ENCODE measurements at regions not wholly inside any gene's neighbourhood (a gene's known extent, or its start where the extent isn't known, plus 50 kb on each side); places are given as distances from the start of the nearest gene placed in this dataset.

DNA sequence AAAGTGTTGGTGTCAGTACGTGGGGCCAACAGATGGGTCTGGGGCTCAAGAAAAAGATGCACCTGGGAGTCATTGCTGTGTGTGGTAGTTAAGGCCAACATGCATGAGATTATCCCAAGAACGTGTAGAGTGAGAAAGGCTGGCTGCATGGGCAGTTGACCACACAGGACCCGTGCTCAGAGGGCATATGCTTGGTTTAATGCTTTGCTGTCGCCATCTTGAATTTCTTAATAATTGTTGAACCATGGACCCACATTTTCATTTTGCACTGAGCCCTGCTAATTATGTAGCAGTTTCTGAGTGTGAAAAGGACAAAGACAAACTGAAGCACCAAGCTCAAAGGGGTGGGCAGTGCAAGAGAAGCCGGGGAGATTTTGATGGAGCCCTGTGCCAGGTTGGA is 148.1 kb downstream of the CYP26B1 start:
- TF ChIP-seq CTCF (IDR thresholded peaks at IDR 0.05 in 2 of 3, conservative IDR thresholded peaks at IDR 0.05 in 1 of 3; ENCODE audit: control insufficient read depth in 2 of 3, extremely low read depth in 1 of 3, insufficient read depth in 1 of 3, low read depth in 3 of 3, low read length in 3 of 3): no peak
- no peak for TF ChIP-seq BMI1 (IDR thresholded peaks at IDR 0.05; ENCODE audit: borderline replicate concordance)
- no peak for TF ChIP-seq BHLHE40 (IDR thresholded peaks at IDR 0.05; ENCODE audit: borderline replicate concordance in 1 of 2, low read depth in 2 of 2, low read length in 1 of 2)
- TF ChIP-seq SREBF2 (IDR thresholded peaks at IDR 0.05; ENCODE audit: low read length): no peak

Data from GM12878 (cell line).